ENCODE measurements at regions not wholly inside any gene's neighbourhood (a gene's known extent, or its start where the extent isn't known, plus 50 kb on each side); places are given as distances from the start of the nearest gene placed in this dataset.

DNA sequence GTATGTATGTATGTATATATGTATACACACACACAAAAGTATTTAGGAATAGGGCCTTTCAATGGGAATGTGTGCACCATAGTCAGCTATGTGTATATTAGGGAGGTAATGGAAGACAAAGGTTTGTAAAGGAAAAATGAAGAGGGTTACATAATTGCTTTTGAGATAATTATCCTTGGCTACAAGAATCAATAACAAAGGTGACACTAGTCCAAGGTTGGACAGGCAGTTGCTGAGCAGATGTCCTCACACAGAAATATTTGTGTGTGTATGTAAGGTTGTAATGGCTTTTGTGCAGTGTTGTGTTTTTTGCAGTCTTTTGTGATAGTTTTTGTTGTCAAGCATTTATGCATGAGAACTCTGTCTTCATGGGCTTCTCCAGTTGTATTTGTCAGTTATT, 157.9 kb upstream of the MARCKS start:
- Histone ChIP-seq H2BK12ac (ENCODE audit: low read length in 2 of 2) (no peak overlapping the region), H3K27me3 (ENCODE audit: control insufficient read depth in 1 of 2, insufficient read depth in 1 of 2, low read length in 2 of 2) (peaks cover 0 to 19% of the 10 kb centered on the region in 2 experiments), H4K91ac (ENCODE audit: low read length) (no peak overlapping the region), H2BK5ac (ENCODE audit: low read depth, low read length, poor library complexity, severe bottlenecking) (no peak overlapping the region), H3K4me1 (ENCODE audit: control insufficient read depth, insufficient read depth, low read depth, low read length) (no peaks in the 10 kb centered on the region), H3K9me3 (ENCODE audit: control insufficient read depth, low read length) (no peaks in the 10 kb centered on the region), H2AFZ (ENCODE audit: low read depth, low read length) (no peak overlapping the region), H2AK5ac (ENCODE audit: low read length, severe bottlenecking) (no peak overlapping the region), H3K36me3 (ENCODE audit: control insufficient read depth in 1 of 2, insufficient read depth in 2 of 2, low read depth in 1 of 2, low read length in 2 of 2) (no peaks in the 10 kb centered on the region), H3K4me2 (ENCODE audit: low read length, poor library complexity, severe bottlenecking) (no peak overlapping the region), H3K4ac (ENCODE audit: low read depth in 1 of 2, low read length in 2 of 2) (no peak overlapping the region), H3K18ac (ENCODE audit: low read depth in 1 of 2, low read length in 2 of 2) (no peak overlapping the region), H3K79me1 (replicated peaks; ENCODE audit: low read length, poor library complexity, severe bottlenecking) (no peaks in the 10 kb centered on the region), H3K4me3 (ENCODE audit: insufficient read depth in 1 of 2, low read depth in 1 of 2, low read length in 2 of 2) (no peak overlapping the region), H4K8ac (ENCODE audit: low read length) (no peak overlapping the region), H3K9ac (ENCODE audit: low read length) (no peak overlapping the region), H3K27ac (ENCODE audit: low read length, poor library complexity, severe bottlenecking) (no peak overlapping the region), H2BK120ac (ENCODE audit: low read depth, low read length) (no peak overlapping the region), H2BK15ac (ENCODE audit: low read depth, poor library complexity, severe bottlenecking) (no peak overlapping the region), H3K14ac (ENCODE audit: low read length in 2 of 2) (no peak overlapping the region), H3K23ac (ENCODE audit: low read length in 2 of 2) (no peak overlapping the region)
- no peak for DNase-seq

DNA sequence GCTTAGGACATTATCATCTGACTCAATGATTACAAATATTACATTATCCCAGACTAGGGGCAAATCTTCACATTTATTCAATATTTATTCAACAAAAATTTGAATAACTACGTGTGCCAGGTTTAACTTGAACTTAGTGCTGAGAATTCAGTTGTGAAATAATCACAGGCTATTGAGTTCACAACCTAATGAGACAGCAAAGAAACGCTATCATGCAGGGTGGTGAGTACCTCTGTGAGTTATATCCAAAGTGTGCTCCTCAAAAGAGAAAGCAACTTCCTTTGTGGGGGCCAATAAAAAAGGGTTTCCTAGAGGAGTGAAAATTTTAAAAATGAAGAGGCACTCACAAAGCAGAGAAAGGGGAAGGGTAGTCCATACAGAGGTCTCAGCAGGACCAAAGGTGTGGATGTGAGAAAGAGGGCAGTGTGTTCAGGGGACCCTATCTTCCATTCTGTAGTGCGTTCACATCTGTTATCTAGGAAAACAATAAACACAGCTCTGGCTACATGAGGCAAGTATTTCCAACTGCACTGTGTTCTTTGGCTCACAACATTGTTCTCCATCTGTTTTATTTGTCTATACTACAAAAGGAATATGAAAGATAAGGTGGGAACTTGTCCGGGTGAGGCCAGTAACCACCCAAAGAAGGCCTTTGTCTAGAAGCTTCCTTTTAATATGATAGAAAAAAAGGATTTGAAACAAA, 155.4 kb upstream of the MARCKS start:
- Histone ChIP-seq H3K9me3 (ENCODE audit: control insufficient read depth, low read length) (no peaks in the 10 kb centered on the region), H3K14ac (ENCODE audit: low read length in 2 of 2) (no peak overlapping the region), H2BK120ac (ENCODE audit: low read depth, low read length) (no peak overlapping the region), H3K4me1 (ENCODE audit: control insufficient read depth, insufficient read depth, low read depth, low read length) (no peaks in the 10 kb centered on the region), H2AK5ac (ENCODE audit: low read length, severe bottlenecking) (no peak overlapping the region), H3K4me2 (ENCODE audit: low read length, poor library complexity, severe bottlenecking) (no peak overlapping the region), H3K23ac (ENCODE audit: low read length in 2 of 2) (no peak overlapping the region), H3K18ac (ENCODE audit: low read depth in 1 of 2, low read length in 2 of 2) (no peak overlapping the region), H3K4ac (ENCODE audit: low read depth in 1 of 2, low read length in 2 of 2) (no peak overlapping the region), H4K8ac (ENCODE audit: low read length) (no peak overlapping the region), H2BK5ac (ENCODE audit: low read depth, low read length, poor library complexity, severe bottlenecking) (no peak overlapping the region), H3K9ac (ENCODE audit: low read length) (no peak overlapping the region), H4K91ac (ENCODE audit: low read length) (no peak overlapping the region), H3K27me3 (ENCODE audit: control insufficient read depth in 1 of 2, insufficient read depth in 1 of 2, low read length in 2 of 2) (peaks cover 0 to 19% of the 10 kb centered on the region in 2 experiments), H2AFZ (ENCODE audit: low read depth, low read length) (no peak overlapping the region), H3K4me3 (ENCODE audit: insufficient read depth in 1 of 2, low read depth in 1 of 2, low read length in 2 of 2) (no peak overlapping the region), H3K79me1 (replicated peaks; ENCODE audit: low read length, poor library complexity, severe bottlenecking) (no peaks in the 10 kb centered on the region), H3K27ac (ENCODE audit: low read length, poor library complexity, severe bottlenecking) (no peak overlapping the region), H3K36me3 (ENCODE audit: control insufficient read depth in 1 of 2, insufficient read depth in 2 of 2, low read depth in 1 of 2, low read length in 2 of 2) (no peaks in the 10 kb centered on the region), H2BK15ac (ENCODE audit: low read depth, poor library complexity, severe bottlenecking) (no peak overlapping the region), H2BK12ac (ENCODE audit: low read length in 2 of 2) (no peak overlapping the region)
- no peak for DNase-seq
- 95% methylated on average over 2 of the region's 4 CpGs for WGBS

DNA sequence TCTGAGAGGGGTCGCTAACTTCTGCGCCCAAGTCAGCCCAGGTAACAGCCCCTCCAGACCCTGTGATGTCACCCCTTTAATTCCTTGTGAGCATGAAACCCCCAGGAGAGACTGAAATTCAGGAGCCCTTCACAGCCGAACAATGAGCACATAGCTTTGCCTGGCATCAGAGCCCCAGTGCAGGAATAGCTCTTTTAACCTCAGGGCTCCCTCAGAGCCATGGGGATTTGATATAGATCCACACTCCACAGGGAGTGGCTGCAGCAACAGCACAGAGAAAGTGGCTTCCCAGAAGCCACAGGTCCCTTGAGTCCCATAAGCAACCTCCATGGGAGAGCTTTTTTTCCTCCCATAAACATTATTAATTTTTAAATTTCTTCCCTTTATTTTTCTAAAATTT, 150.0 kb upstream of the MARCKS start:
- Histone ChIP-seq H3K27ac (ENCODE audit: low read length, poor library complexity, severe bottlenecking) (no peak overlapping the region), H4K91ac (ENCODE audit: low read length) (no peak overlapping the region), H2BK12ac (ENCODE audit: low read length in 2 of 2) (no peak overlapping the region), H3K27me3 (ENCODE audit: control insufficient read depth in 1 of 2, insufficient read depth in 1 of 2, low read length in 2 of 2) (peaks cover 0 to 4% of the 10 kb centered on the region in 2 experiments), H3K4me3 (ENCODE audit: insufficient read depth in 1 of 2, low read depth in 1 of 2, low read length in 2 of 2) (no peak overlapping the region), H2BK15ac (ENCODE audit: low read depth, poor library complexity, severe bottlenecking) (no peak overlapping the region), H3K14ac (ENCODE audit: low read length in 2 of 2) (no peak overlapping the region), H2AFZ (ENCODE audit: low read depth, low read length) (no peak overlapping the region), H2BK5ac (ENCODE audit: low read depth, low read length, poor library complexity, severe bottlenecking) (no peak overlapping the region), H3K18ac (ENCODE audit: low read depth in 1 of 2, low read length in 2 of 2) (no peak overlapping the region), H3K9ac (ENCODE audit: low read length) (no peak overlapping the region), H3K4me1 (ENCODE audit: control insufficient read depth, insufficient read depth, low read depth, low read length) (no peaks in the 10 kb centered on the region), H3K79me1 (replicated peaks; ENCODE audit: low read length, poor library complexity, severe bottlenecking) (no peaks in the 10 kb centered on the region), H3K36me3 (ENCODE audit: control insufficient read depth in 1 of 2, insufficient read depth in 2 of 2, low read depth in 1 of 2, low read length in 2 of 2) (no peaks in the 10 kb centered on the region), H3K4ac (ENCODE audit: low read depth in 1 of 2, low read length in 2 of 2) (no peak overlapping the region), H3K9me3 (ENCODE audit: control insufficient read depth, low read length) (no peaks in the 10 kb centered on the region), H2AK5ac (ENCODE audit: low read length, severe bottlenecking) (no peak overlapping the region), H3K4me2 (ENCODE audit: low read length, poor library complexity, severe bottlenecking) (no peak overlapping the region), H2BK120ac (ENCODE audit: low read depth, low read length) (no peak overlapping the region), H3K23ac (ENCODE audit: low read length in 2 of 2) (no peak overlapping the region), H4K8ac (ENCODE audit: low read length) (no peak overlapping the region)
- WGBS = 85% methylated on average over 3 of the region's 3 CpGs
- DNase-seq = no peak

DNA sequence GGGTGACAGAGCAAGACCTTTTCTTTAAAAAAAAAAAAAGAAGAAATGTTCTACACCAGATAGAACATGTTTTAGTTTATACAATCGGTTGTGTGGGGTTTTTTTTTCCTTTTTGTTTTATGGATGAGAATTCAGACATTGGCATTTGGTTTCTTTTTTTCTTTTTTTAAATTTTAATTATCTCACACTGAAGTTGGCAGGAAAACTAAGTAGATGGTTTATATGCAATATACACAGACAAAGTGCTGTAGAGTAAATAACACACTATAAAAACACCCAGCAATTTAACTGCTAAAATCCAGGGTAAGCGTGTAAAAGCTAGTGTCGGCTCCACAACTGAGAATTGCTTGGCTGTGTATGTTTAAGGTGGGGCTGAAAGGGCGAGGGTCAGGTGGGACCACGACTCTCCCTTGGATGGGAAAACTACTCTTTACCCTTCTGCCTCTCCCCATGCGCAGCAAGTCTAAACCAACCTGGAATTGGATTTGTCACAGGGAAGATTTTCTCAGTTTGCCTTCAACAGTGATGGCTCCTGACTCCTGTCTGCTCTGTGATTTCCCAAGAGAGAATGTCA, 147.1 kb upstream of the MARCKS start:
- Histone ChIP-seq H4K8ac (ENCODE audit: low read length) (no peak overlapping the region), H2AK5ac (ENCODE audit: low read length, severe bottlenecking) (no peak overlapping the region), H3K18ac (ENCODE audit: low read depth in 1 of 2, low read length in 2 of 2) (no peak overlapping the region), H3K4ac (ENCODE audit: low read depth in 1 of 2, low read length in 2 of 2) (no peak overlapping the region), H2BK15ac (ENCODE audit: low read depth, poor library complexity, severe bottlenecking) (no peak overlapping the region), H3K4me3 (ENCODE audit: insufficient read depth in 1 of 2, low read depth in 1 of 2, low read length in 2 of 2) (no peak overlapping the region), H3K9me3 (ENCODE audit: control insufficient read depth, low read length) (no peaks in the 10 kb centered on the region), H3K9ac (ENCODE audit: low read length) (no peak overlapping the region), H3K36me3 (ENCODE audit: control insufficient read depth in 1 of 2, insufficient read depth in 2 of 2, low read depth in 1 of 2, low read length in 2 of 2) (no peaks in the 10 kb centered on the region), H4K91ac (ENCODE audit: low read length) (no peak overlapping the region), H3K79me1 (replicated peaks; ENCODE audit: low read length, poor library complexity, severe bottlenecking) (no peaks in the 10 kb centered on the region), H2BK5ac (ENCODE audit: low read depth, low read length, poor library complexity, severe bottlenecking) (no peak overlapping the region), H2BK120ac (ENCODE audit: low read depth, low read length) (no peak overlapping the region), H3K4me2 (ENCODE audit: low read length, poor library complexity, severe bottlenecking) (no peak overlapping the region), H2AFZ (ENCODE audit: low read depth, low read length) (no peak overlapping the region), H2BK12ac (ENCODE audit: low read length in 2 of 2) (no peak overlapping the region), H3K14ac (ENCODE audit: low read length in 2 of 2) (no peak overlapping the region), H3K27me3 (ENCODE audit: control insufficient read depth in 1 of 2, insufficient read depth in 1 of 2, low read length in 2 of 2) (no peaks in the 10 kb centered on the region), H3K4me1 (ENCODE audit: control insufficient read depth, insufficient read depth, low read depth, low read length) (no peaks in the 10 kb centered on the region), H3K27ac (ENCODE audit: low read length, poor library complexity, severe bottlenecking) (no peak overlapping the region), H3K23ac (ENCODE audit: low read length in 2 of 2) (no peak overlapping the region)
- WGBS = 100% methylated on average over 5 of the region's 6 CpGs
- no peak for DNase-seq

Data from mesenchymal stem cell (in vitro differentiated cells and primary cell).